Esophagus muscularis mucosa (tissue), 4 donors: ENCODE measurements at regions not wholly inside any gene's neighbourhood (a gene's known extent, or its start where the extent isn't known, plus 50 kb on each side); places are given as distances from the start of the nearest gene placed in this dataset.

Experiments
- DNase-seq: peaks from one replicate; pipeline ENCODE4 v3.0.0-alpha.2; 2017; ENCODE audit errors: extremely low spot score
- H3K27ac ChIP-seq, 4 donors: fragments of 200-600 bp; sonication (generic); replicated peaks in 1 of 4; 1 replicate in 3 of 4; 2 replicates in 1 of 4; pipeline ENCODE4 v1.5.1; 2016 to 2019; ENCODE audit warnings: mild to moderate bottlenecking in 1 of 4
- H3K27me3 ChIP-seq, 4 donors: fragments of 200-600 bp; sonication (generic); one replicate each; pipeline versions ENCODE4 v1.5.1 to v1.6.0; 2016 to 2019
- H3K36me3 ChIP-seq, 4 donors: fragments of 200-600 bp; sonication (generic); one replicate each; pipeline ENCODE4 v1.5.1; 2016 to 2019
- H3K4me1 ChIP-seq, 4 donors: fragments of 200-600 bp; sonication (generic); one replicate each; pipeline ENCODE4 v1.5.1; 2016 to 2019
- H3K4me3 ChIP-seq, 4 donors: fragments of 200-600 bp; sonication (generic); 1 replicate in 2 of 4; 2 replicates in 2 of 4; pipeline ENCODE4 v1.5.1; 2016 to 2019; ENCODE audit warnings: mild to moderate bottlenecking in 4 of 4, moderate library complexity in 1 of 4
- H3K9me3 ChIP-seq, 4 donors: fragments of 200-600 bp; sonication (generic); 1 replicate in 3 of 4; 2 replicates in 1 of 4; pipeline ENCODE4 v1.5.1; 2016 to 2019
- EP300 ChIP-seq: sonication (generic); formaldehyde crosslinking; IDR thresholded peaks from one replicate; pipeline ENCODE4 v1.6.1; 2017; ENCODE audit warnings: antibody characterized with exemption
- POLR2A ChIP-seq: fragments of 450-650 bp; IDR thresholded peaks from one replicate; pipeline ENCODE4 v1.6.1; 2017; ENCODE audit warnings: antibody characterized with exemption, moderate library complexity, mild to moderate bottlenecking, low read depth
- POLR2AphosphoS5 ChIP-seq, 2 donors: sonication (generic); formaldehyde crosslinking; IDR thresholded peaks; one replicate each; pipeline ENCODE4 v1.6.1; 2017; ENCODE audit warnings: antibody characterized with exemption in 2 of 2
- WGBS: methylation state at CpG from one replicate; pipeline ENCODE4 v1.1.5; 2018; 5-methylcytosine and 5-hydroxymethylcytosine counted together
- intact Hi-C: fragments of 100-400 bp; cut with DNase I; formaldehyde crosslinking; loops from one replicate; pipeline ENCODE4 v1.15.1; 2023
- TF ChIP-seq, protein P1 (sequence below), 3 experiments: fragments of 200-600 bp in 2 of 3; fragments of 450-650 bp in 1 of 3; sonication (generic) in 2 of 3; IDR thresholded peaks; one replicate each; pipeline ENCODE4 v1.5.1; 2017 to 2019; ENCODE audit warnings: antibody characterized with exemption in 3 of 3, mild to moderate bottlenecking in 2 of 3, moderate library complexity in 1 of 3

DNA sequence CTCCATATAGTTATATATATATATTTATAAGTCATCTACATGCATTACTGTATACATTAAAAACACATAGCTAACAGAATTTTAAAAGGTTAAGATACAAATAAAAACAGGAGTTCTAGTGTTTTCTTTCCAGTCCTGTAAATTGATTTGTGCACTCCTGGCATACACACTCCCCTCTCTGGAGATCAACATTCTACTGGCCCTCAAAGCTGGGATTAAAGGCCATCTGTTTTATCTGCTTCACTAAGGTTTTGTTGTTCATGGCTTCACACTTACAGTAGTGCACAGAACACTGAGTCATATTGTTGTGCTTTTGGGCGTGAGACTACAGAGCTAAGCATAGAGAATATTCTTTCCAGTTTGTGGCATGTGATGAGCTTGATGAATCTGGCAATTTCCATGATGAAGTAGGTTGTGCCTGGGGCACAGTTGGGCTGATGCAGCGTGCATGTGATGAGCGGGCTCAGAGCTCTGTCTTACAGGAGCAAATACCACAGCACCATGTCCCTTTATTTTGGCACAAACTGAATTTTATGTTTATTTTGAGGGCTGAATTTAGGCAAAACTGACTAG, 98.2 kb downstream of the TAF11L14 start:
- TF ChIP-seq POLR2A (no peak), POLR2AphosphoS5 (IDR thresholded peaks at IDR 0.05) (no peak), EP300 (no peak)
- TF ChIP-seq, protein P1, sequence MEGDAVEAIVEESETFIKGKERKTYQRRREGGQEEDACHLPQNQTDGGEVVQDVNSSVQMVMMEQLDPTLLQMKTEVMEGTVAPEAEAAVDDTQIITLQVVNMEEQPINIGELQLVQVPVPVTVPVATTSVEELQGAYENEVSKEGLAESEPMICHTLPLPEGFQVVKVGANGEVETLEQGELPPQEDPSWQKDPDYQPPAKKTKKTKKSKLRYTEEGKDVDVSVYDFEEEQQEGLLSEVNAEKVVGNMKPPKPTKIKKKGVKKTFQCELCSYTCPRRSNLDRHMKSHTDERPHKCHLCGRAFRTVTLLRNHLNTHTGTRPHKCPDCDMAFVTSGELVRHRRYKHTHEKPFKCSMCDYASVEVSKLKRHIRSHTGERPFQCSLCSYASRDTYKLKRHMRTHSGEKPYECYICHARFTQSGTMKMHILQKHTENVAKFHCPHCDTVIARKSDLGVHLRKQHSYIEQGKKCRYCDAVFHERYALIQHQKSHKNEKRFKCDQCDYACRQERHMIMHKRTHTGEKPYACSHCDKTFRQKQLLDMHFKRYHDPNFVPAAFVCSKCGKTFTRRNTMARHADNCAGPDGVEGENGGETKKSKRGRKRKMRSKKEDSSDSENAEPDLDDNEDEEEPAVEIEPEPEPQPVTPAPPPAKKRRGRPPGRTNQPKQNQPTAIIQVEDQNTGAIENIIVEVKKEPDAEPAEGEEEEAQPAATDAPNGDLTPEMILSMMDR (IDR thresholded peaks at IDR 0.05), result no peak
- DNase-seq, result no peak
- 86% methylated on average over 3 of the region's 3 CpGs for WGBS
- intact Hi-C loops, result no loop called here
- Histone ChIP-seq H3K4me1 (no peaks in the 10 kb centered on the region), H3K4me3 (no peak overlapping the region), H3K36me3 (no peaks in the 10 kb centered on the region), H3K27ac (no peak overlapping the region), H3K9me3 (no peaks in the 10 kb centered on the region), H3K27me3 (no peaks in the 10 kb centered on the region)

DNA sequence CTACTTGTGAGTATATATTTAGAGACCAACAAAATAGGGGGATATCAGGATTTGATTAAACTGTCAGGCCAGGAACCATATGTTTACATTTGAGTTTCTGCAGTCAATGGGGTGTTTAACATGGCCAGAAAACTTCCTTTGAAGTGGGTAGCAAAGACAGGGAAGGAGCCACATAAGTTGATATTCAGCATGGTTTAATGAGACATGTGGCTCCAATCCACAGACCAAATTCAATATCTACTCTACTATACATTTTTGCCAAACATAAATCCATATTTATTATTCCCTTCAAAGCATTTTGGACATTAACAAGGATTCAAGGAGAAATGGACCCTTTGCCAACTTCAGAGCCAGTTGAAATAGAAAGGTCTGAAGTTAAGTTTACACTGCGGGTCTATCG, 99.8 kb downstream of the TAF11L14 start:
- intact Hi-C loops, result no loop called here
- no peak overlapping the region for H3K4me3 ChIP-seq
- H3K27ac ChIP-seq, result no peak overlapping the region
- H3K27me3 ChIP-seq, result no peaks in the 10 kb centered on the region
- TF ChIP-seq EP300 (no peak), POLR2AphosphoS5 (IDR thresholded peaks at IDR 0.05) (no peak), POLR2A (no peak)
- TF ChIP-seq, protein P1 (IDR thresholded peaks at IDR 0.05), result no peak
- WGBS, result 25% methylated on average over 2 of the region's 2 CpGs
- H3K9me3 ChIP-seq, result no peaks in the 10 kb centered on the region
- no peaks in the 10 kb centered on the region for H3K4me1 ChIP-seq
- DNase-seq, result no peak
- no peaks in the 10 kb centered on the region for H3K36me3 ChIP-seq

DNA sequence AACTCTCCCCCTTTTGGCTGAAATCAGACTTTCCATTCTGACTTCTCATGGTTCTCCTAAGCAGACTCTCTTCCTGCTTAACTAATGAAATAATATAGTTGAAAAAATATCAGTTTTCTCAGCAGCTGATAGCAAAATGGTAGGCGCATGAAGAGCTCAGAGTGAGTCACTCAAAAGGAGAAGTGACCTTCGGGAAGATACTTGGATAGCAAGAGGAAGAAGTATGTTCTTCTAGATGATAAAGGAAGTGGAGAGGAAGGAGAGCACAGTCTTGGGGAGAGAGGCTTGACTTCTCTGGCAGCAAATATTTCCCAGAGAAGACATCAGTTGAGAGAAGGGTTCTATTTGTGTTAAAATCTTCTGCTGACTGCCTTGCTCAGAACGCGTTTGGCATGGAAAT, 101.5 kb downstream of the TAF11L14 start:
- TF ChIP-seq EP300 (no peak), POLR2AphosphoS5 (IDR thresholded peaks at IDR 0.05) (no peak), POLR2A (no peak)
- TF ChIP-seq, protein P1 (IDR thresholded peaks at IDR 0.05), result no peak
- intact Hi-C loops, result no loop called here
- H3K4me3 ChIP-seq, result no peak overlapping the region
- H3K36me3 ChIP-seq, result no peaks in the 10 kb centered on the region
- no peaks in the 10 kb centered on the region for H3K4me1 ChIP-seq
- DNase-seq, result no peak
- no peak overlapping the region for H3K27ac ChIP-seq
- WGBS, result 42% methylated on average over 4 of the region's 4 CpGs
- H3K27me3 ChIP-seq, result no peaks in the 10 kb centered on the region
- H3K9me3 ChIP-seq, result no peaks in the 10 kb centered on the region

- H3K27me3 ChIP-seq, result no peaks in the 10 kb centered on the region
- H3K9me3 ChIP-seq, result no peaks in the 10 kb centered on the region
- H3K4me1 ChIP-seq, result no peaks in the 10 kb centered on the region
- intact Hi-C loops, result no loop called here
- no peak for DNase-seq
- no peaks in the 10 kb centered on the region for H3K36me3 ChIP-seq
- no peak overlapping the region for H3K27ac ChIP-seq
- H3K4me3 ChIP-seq, result no peak overlapping the region
- TF ChIP-seq, protein P1 (IDR thresholded peaks at IDR 0.05), result no peak
- TF ChIP-seq EP300 (no peak), POLR2A (no peak), POLR2AphosphoS5 (IDR thresholded peaks at IDR 0.05) (no peak)
- 92% methylated on average over 2 of the region's 2 CpGs for WGBS
Observed at GRCh38 chr5:17737092-17737491, 102.8 kb downstream of the TAF11L14 start.

- Histone ChIP-seq H3K27me3 (no peaks in the 10 kb centered on the region), H3K36me3 (no peaks in the 10 kb centered on the region), H3K27ac (no peak overlapping the region), H3K4me3 (no peak overlapping the region), H3K9me3 (no peaks in the 10 kb centered on the region), H3K4me1 (no peaks in the 10 kb centered on the region)
- DNase-seq, result no peak
- TF ChIP-seq EP300 (no peak), POLR2A (no peak)
- TF ChIP-seq, protein P1 (IDR thresholded peaks at IDR 0.05), result no peak
- intact Hi-C loops, result no loop called here
- 86% methylated on average over 2 of the region's 2 CpGs for WGBS
Observed at GRCh38 chr5:17738446-17738845, 104.2 kb downstream of the TAF11L14 start.
